H9 (cell line): ENCODE measurements at regions not wholly inside any gene's neighbourhood (a gene's known extent, or its start where the extent isn't known, plus 50 kb on each side); places are given as distances from the start of the nearest gene placed in this dataset.

ENCODE experiments used
- DNase-seq: peaks from one replicate; pipeline ENCODE4 v3.0.0-alpha.2; 2017
- H2AFZ ChIP-seq: one replicate; pipeline ENCODE4 v1.6.1; 2013; ENCODE audit warnings: mild to moderate bottlenecking, low read length, control low read depth, moderate library complexity
- H2AK5ac ChIP-seq: 2 replicates; pipeline ENCODE4 v1.6.1; 2013; ENCODE audit warnings: low read length, control low read depth, mixed read lengths; ENCODE audit not compliant: insufficient read length
- H2BK120ac ChIP-seq: one replicate; pipeline ENCODE4 v1.6.1; 2013; ENCODE audit warnings: low read depth, mild to moderate bottlenecking, low read length, control low read depth, inconsistent platforms; ENCODE audit not compliant: poor library complexity, severe bottlenecking
- H2BK12ac ChIP-seq: 2 replicates; pipeline ENCODE4 v1.6.1; 2013; ENCODE audit warnings: low read length, control low read depth, mixed read lengths, low read depth; ENCODE audit not compliant: insufficient read length
- H2BK15ac ChIP-seq: 2 replicates; pipeline ENCODE4 v1.6.1; 2013; ENCODE audit warnings: low read depth, low read length, control low read depth
- H2BK20ac ChIP-seq: one replicate; pipeline ENCODE4 v1.6.1; 2013; ENCODE audit warnings: low read depth, mild to moderate bottlenecking, low read length, control low read depth, inconsistent platforms; ENCODE audit not compliant: poor library complexity, severe bottlenecking
- H2BK5ac ChIP-seq: 2 replicates; pipeline ENCODE4 v1.6.1; 2013; ENCODE audit warnings: low read length, control low read depth, mixed read lengths; ENCODE audit not compliant: insufficient read length
- H3K14ac ChIP-seq: 2 replicates; pipeline ENCODE4 v1.6.1; 2013; ENCODE audit warnings: low read length, control low read depth; ENCODE audit not compliant: insufficient read depth
- H3K18ac ChIP-seq: 2 replicates; pipeline ENCODE4 v1.6.1; 2013; ENCODE audit warnings: low read depth, mild to moderate bottlenecking, mixed read lengths, low read length, control low read depth; ENCODE audit not compliant: insufficient read length
- H3K23ac ChIP-seq: 2 replicates; pipeline ENCODE4 v1.6.1; 2013; ENCODE audit warnings: low read length, control low read depth, mixed read lengths, low read depth; ENCODE audit not compliant: insufficient read length
- H3K23me2 ChIP-seq: 2 replicates; pipeline ENCODE4 v1.6.1; 2013; ENCODE audit warnings: low read depth, mild to moderate bottlenecking, mixed read lengths, low read length, control low read depth; ENCODE audit not compliant: insufficient read length, poor library complexity, severe bottlenecking
- H3K27ac ChIP-seq: 2 replicates; pipeline ENCODE4 v1.5.1; 2013; ENCODE audit warnings: low read length, control low read depth, mixed read lengths, low read depth; ENCODE audit not compliant: insufficient read length
- H3K27me3 ChIP-seq: 2 replicates; pipeline ENCODE4 v1.6.1; 2013; ENCODE audit warnings: low read length, control low read depth, inconsistent platforms; ENCODE audit not compliant: insufficient read depth
- H3K4ac ChIP-seq: 2 replicates; pipeline ENCODE4 v1.6.1; 2013; ENCODE audit warnings: low read depth, mild to moderate bottlenecking, control low read depth, inconsistent platforms, low read length, moderate library complexity
- H3K4me1 ChIP-seq: 2 replicates; pipeline ENCODE4 v1.6.1; 2013; ENCODE audit warnings: low read length, control low read depth, inconsistent platforms; ENCODE audit not compliant: insufficient read depth
- H3K4me2 ChIP-seq: 2 replicates; pipeline ENCODE4 v1.6.1; 2013; ENCODE audit warnings: low read length, control low read depth, mixed read lengths; ENCODE audit not compliant: insufficient read length, insufficient read depth
- H3K56ac ChIP-seq: 2 replicates; pipeline ENCODE4 v1.6.1; 2013; ENCODE audit warnings: low read depth, mild to moderate bottlenecking, mixed read lengths, low read length, control low read depth; ENCODE audit not compliant: insufficient read length
- H3K79me1 ChIP-seq: 2 replicates; pipeline ENCODE4 v1.6.1; 2013; ENCODE audit warnings: low read depth, mild to moderate bottlenecking, moderate library complexity, low read length, control low read depth, inconsistent platforms; ENCODE audit not compliant: insufficient read depth, poor library complexity, severe bottlenecking
- H3K79me2 ChIP-seq: 2 replicates; pipeline ENCODE4 v1.6.1; 2013; ENCODE audit warnings: low read length, control low read depth, inconsistent platforms; ENCODE audit not compliant: insufficient read depth
- H3K9ac ChIP-seq: 2 replicates; pipeline ENCODE4 v1.6.1; 2013; ENCODE audit warnings: low read length, control low read depth, mixed read lengths; ENCODE audit not compliant: insufficient read length; ENCODE audit errors: extremely low read depth
- H3K9me3 ChIP-seq: one replicate; pipeline ENCODE4 v1.6.1; 2013; ENCODE audit warnings: low read depth, low read length, inconsistent platforms; ENCODE audit not compliant: control insufficient read depth
- H3T11ph ChIP-seq: one replicate; pipeline ENCODE4 v1.6.1; 2013; ENCODE audit warnings: mild to moderate bottlenecking, low read length, control low read depth, inconsistent platforms
- H4K20me1 ChIP-seq: one replicate; pipeline ENCODE4 v1.6.1; 2013; ENCODE audit not compliant: control insufficient read depth, insufficient read length, insufficient read depth
- H4K5ac ChIP-seq: 2 replicates; pipeline ENCODE4 v1.6.1; 2013; ENCODE audit warnings: low read depth, mild to moderate bottlenecking, mixed read lengths, low read length, control low read depth; ENCODE audit not compliant: insufficient read length
- H4K8ac ChIP-seq: replicated peaks from 2 replicates; pipeline ENCODE4 v1.6.1; 2013; ENCODE audit warnings: low read length, control low read depth, mixed read lengths, low read depth; ENCODE audit not compliant: insufficient read length
- H4K91ac ChIP-seq: 2 replicates; pipeline ENCODE4 v1.6.1; 2013; ENCODE audit warnings: low read depth, mild to moderate bottlenecking, moderate library complexity, mixed read lengths, low read length, control low read depth; ENCODE audit not compliant: insufficient read length
- H3K27ac Mint-ChIP-seq, 3 experiments: 2 replicates in 2 of 3; 3 replicates in 1 of 3; pipeline ENCODE4 v1.8.0; 2020 to 2021; ENCODE audit warnings: mixed read lengths in 3 of 3, mild to moderate bottlenecking in 1 of 3, moderate library complexity in 1 of 3
- H3K27me3 Mint-ChIP-seq: 2 replicates; pipeline ENCODE4 v1.8.0; 2021; ENCODE audit warnings: low read depth, mild to moderate bottlenecking, moderate library complexity, mixed read lengths
- H3K36me3 Mint-ChIP-seq, 3 experiments: 2 replicates in 2 of 3; 3 replicates in 1 of 3; pipeline ENCODE4 v1.8.0; 2020 to 2021; ENCODE audit warnings: low read depth in 3 of 3, mixed read lengths in 3 of 3; ENCODE audit not compliant: insufficient read depth in 1 of 3
- H3K4me1 Mint-ChIP-seq, 2 experiments: 2 replicates each; pipeline ENCODE4 v1.8.0; 2020; ENCODE audit warnings: mixed read lengths in 2 of 2
- H3K4me3 Mint-ChIP-seq, 2 experiments: 2 replicates in 1 of 2; 3 replicates in 1 of 2; pipeline ENCODE4 v1.8.0; 2020 to 2021; ENCODE audit warnings: mild to moderate bottlenecking in 2 of 2, mixed read lengths in 2 of 2, moderate library complexity in 1 of 2
- H3K9me3 Mint-ChIP-seq, 2 experiments: 2 replicates in 1 of 2; 3 replicates in 1 of 2; pipeline ENCODE4 v1.8.0; 2020; ENCODE audit warnings: mild to moderate bottlenecking in 2 of 2, mixed read lengths in 2 of 2, moderate library complexity in 1 of 2
- CTCF ChIP-seq: fragments of 200-600 bp; sonication (generic); conservative IDR thresholded peaks from 3 replicates; pipeline ENCODE4 v1.8.0; 2021; ENCODE audit warnings: antibody characterized with exemption, mild to moderate bottlenecking
- WGBS: extraction: QIAGEN DNeasy Blood & Tissue Kit; methylation state at CpG from one replicate; pipeline ENCODE4 v1.1.7; 2013; ENCODE audit warnings: missing lambda C conversion rate, low lambda C conversion rate, mixed read lengths; ENCODE audit not compliant: insufficient read length; ENCODE audit errors: extremely low coverage; 5-methylcytosine and 5-hydroxymethylcytosine counted together

GRCh38 chr11:127052404-127052803, 51.8 kb upstream of the KIRREL3 start:
- H3K79me1 ChIP-seq = no peaks in the 10 kb centered on the region
- no peak overlapping the region for H3K14ac ChIP-seq
- H3T11ph ChIP-seq = no peak overlapping the region
- H3K9ac ChIP-seq = no peak overlapping the region
- H3K23me2 ChIP-seq = no peaks in the 10 kb centered on the region
- TF ChIP-seq CTCF = no peak
- H2BK120ac ChIP-seq = no peak overlapping the region
- H4K5ac ChIP-seq = no peak overlapping the region
- H3K23ac ChIP-seq = no peak overlapping the region
- no peak overlapping the region for H2AK5ac ChIP-seq
- no peak overlapping the region for H3K4me2 ChIP-seq
- H2AFZ ChIP-seq = no peak overlapping the region
- H3K4me1 ChIP-seq = no peaks in the 10 kb centered on the region; the same call in 1 of the 2 replicates
- DNase-seq = no peak
- no peak overlapping the region for H3K18ac ChIP-seq
- H4K91ac ChIP-seq = no peak overlapping the region
- no peaks in the 10 kb centered on the region for H3K9me3 ChIP-seq
- H3K79me2 ChIP-seq = no peaks in the 10 kb centered on the region
- no peak overlapping the region for H4K8ac ChIP-seq
- H3K4me3 Mint-ChIP-seq = no peak overlapping the region
- H3K27me3 Mint-ChIP-seq = peaks cover 5% of the 10 kb centered on the region
- H3K4ac ChIP-seq = no peak overlapping the region
- no peak overlapping the region for H2BK5ac ChIP-seq
- H3K9me3 Mint-ChIP-seq = no peaks in the 10 kb centered on the region; a peak in 1 of 5 replicates
- H3K27me3 ChIP-seq = no peaks in the 10 kb centered on the region
- H3K56ac ChIP-seq = no peak overlapping the region
- H3K27ac Mint-ChIP-seq = peak overlapping the region in 2 of 3 experiments; percentile 11 to 66; a peak in 1 of 7 replicates
- H4K20me1 ChIP-seq = no peaks in the 10 kb centered on the region
- no peak overlapping the region for H2BK12ac ChIP-seq
- H2BK15ac ChIP-seq = no peak overlapping the region
- peaks cover 20 to 24% of the 10 kb centered on the region in 2 experiments for H3K4me1 Mint-ChIP-seq
- H3K27ac ChIP-seq = no peak overlapping the region
- whole genome bisulfite sequencing = no CpG with 5 or more reads among the region's 1 CpG
- no peak overlapping the region for H2BK20ac ChIP-seq
- H3K36me3 Mint-ChIP-seq = no peaks in the 10 kb centered on the region; a peak in 1 of 7 replicates
